ENCODE measurements at regions not wholly inside any gene's neighbourhood (a gene's known extent, or its start where the extent isn't known, plus 50 kb on each side); places are given as distances from the start of the nearest gene placed in this dataset.

GRCh38 chr9:109558718-109559151 lies 60.6 kb upstream of the PTPN3 start:
- TF ChIP-seq, protein P1, sequence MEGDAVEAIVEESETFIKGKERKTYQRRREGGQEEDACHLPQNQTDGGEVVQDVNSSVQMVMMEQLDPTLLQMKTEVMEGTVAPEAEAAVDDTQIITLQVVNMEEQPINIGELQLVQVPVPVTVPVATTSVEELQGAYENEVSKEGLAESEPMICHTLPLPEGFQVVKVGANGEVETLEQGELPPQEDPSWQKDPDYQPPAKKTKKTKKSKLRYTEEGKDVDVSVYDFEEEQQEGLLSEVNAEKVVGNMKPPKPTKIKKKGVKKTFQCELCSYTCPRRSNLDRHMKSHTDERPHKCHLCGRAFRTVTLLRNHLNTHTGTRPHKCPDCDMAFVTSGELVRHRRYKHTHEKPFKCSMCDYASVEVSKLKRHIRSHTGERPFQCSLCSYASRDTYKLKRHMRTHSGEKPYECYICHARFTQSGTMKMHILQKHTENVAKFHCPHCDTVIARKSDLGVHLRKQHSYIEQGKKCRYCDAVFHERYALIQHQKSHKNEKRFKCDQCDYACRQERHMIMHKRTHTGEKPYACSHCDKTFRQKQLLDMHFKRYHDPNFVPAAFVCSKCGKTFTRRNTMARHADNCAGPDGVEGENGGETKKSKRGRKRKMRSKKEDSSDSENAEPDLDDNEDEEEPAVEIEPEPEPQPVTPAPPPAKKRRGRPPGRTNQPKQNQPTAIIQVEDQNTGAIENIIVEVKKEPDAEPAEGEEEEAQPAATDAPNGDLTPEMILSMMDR (IDR thresholded peaks at IDR 0.05 in 4 of 5, conservative IDR thresholded peaks at IDR 0.05 in 1 of 5), result no peak
- no peak for TF ChIP-seq POLR2A (IDR thresholded peaks at IDR 0.05)

Measured in gastrocnemius medialis (tissue), 4 donors.